WTC11 (cell line): ENCODE measurements at regions not wholly inside any gene's neighbourhood (a gene's known extent, or its start where the extent isn't known, plus 50 kb on each side); places are given as distances from the start of the nearest gene placed in this dataset.

ENCODE experiments used
- ATAC-seq: fragments of 200-7000 bp; cut with Tn5 transposase; 2 replicates; pipeline ENCODE4 v1.10.0; 2021; ENCODE audit warnings: mild to moderate bottlenecking, moderate library complexity
- CTCF ChIA-PET: fragments of 300-600 bp; sonication (Branson Sonifier 250); formaldehyde crosslinking; loops from one replicate; lab custom pipeline; 2021; ENCODE audit warnings: antibody characterized with exemption; lab: Charles Lee
- POLR2A ChIA-PET: fragments of 350-600 bp; sonication (Branson Sonifier 250); formaldehyde crosslinking; loops from one replicate; lab custom pipeline; 2021; ENCODE audit warnings: antibody characterized with exemption; lab: Charles Lee
- DNase-seq: peaks from one replicate; pipeline ENCODE4 v3.0.0; 2021; ENCODE audit warnings: low spot score
- H3K27ac Mint-ChIP-seq: 2 replicates; pipeline ENCODE4 v1.8.0; 2021; ENCODE audit warnings: mixed read lengths
- H3K27me3 Mint-ChIP-seq: 2 replicates; pipeline ENCODE4 v1.8.0; 2021; ENCODE audit warnings: low read depth, mild to moderate bottlenecking, moderate library complexity, mixed read lengths
- H3K36me3 Mint-ChIP-seq: 2 replicates; pipeline ENCODE4 v1.8.0; 2021; ENCODE audit warnings: mixed read lengths
- H3K4me1 Mint-ChIP-seq: 2 replicates; pipeline ENCODE4 v1.8.0; 2022; ENCODE audit warnings: mixed read lengths
- H3K4me3 Mint-ChIP-seq: 2 replicates; pipeline ENCODE4 v1.8.0; 2021; ENCODE audit warnings: mild to moderate bottlenecking, moderate library complexity, mixed read lengths
- H3K9me3 Mint-ChIP-seq: 2 replicates; pipeline ENCODE4 v1.8.0; 2021; ENCODE audit warnings: mixed read lengths
- ESRRA ChIP-seq: sonication (generic); formaldehyde crosslinking; IDR thresholded peaks from 2 replicates; pipeline ENCODE4 v1.8.1; 2022; ENCODE audit warnings: mild to moderate bottlenecking, missing genetic modification reagents, borderline replicate concordance
- ETV6 ChIP-seq: sonication (generic); formaldehyde crosslinking; IDR thresholded peaks from 2 replicates; pipeline ENCODE4 v1.8.1; 2022; ENCODE audit warnings: mild to moderate bottlenecking, missing genetic modification reagents
- FOXK1 ChIP-seq: sonication (generic); formaldehyde crosslinking; IDR thresholded peaks from 2 replicates; pipeline ENCODE4 v1.8.0; 2022; ENCODE audit warnings: mild to moderate bottlenecking, moderate library complexity, missing genetic modification reagents
- GABPB1 ChIP-seq: sonication (generic); formaldehyde crosslinking; IDR thresholded peaks from 2 replicates; pipeline ENCODE4 v1.8.1; 2023; ENCODE audit warnings: mild to moderate bottlenecking, missing genetic modification reagents
- GRHL2 ChIP-seq: fragments of 250-450 bp; sonication (Bioruptor Pico); IDR thresholded peaks from 2 replicates; pipeline ENCODE4 v1.8.0; 2022; ENCODE audit warnings: mild to moderate bottlenecking, moderate library complexity; ENCODE audit not compliant: insufficient replicate concordance, severe bottlenecking
- GTF2I ChIP-seq: fragments of 250-450 bp; sonication (Bioruptor Pico); conservative IDR thresholded peaks from 2 replicates; pipeline ENCODE4 v1.4.0; 2021; ENCODE audit warnings: mild to moderate bottlenecking
- HMGA2 ChIP-seq: fragments of 250-450 bp; sonication (Bioruptor Pico); IDR thresholded peaks from 2 replicates; pipeline ENCODE4 v1.4.0; 2021; ENCODE audit warnings: mild to moderate bottlenecking, moderate library complexity
- KAT7 ChIP-seq: sonication (generic); formaldehyde crosslinking; IDR thresholded peaks from 2 replicates; pipeline ENCODE4 v1.8.1; 2023; ENCODE audit warnings: missing genetic modification reagents, mild to moderate bottlenecking, borderline replicate concordance
- NFE2L1 ChIP-seq: sonication (generic); formaldehyde crosslinking; IDR thresholded peaks from 2 replicates; pipeline ENCODE4 v1.8.1; 2023; ENCODE audit warnings: missing genetic modification reagents
- OVOL2 ChIP-seq: fragments of 250-450 bp; sonication (Bioruptor Pico); IDR thresholded peaks from 2 replicates; pipeline ENCODE4 v1.9.0; 2021; ENCODE audit warnings: mild to moderate bottlenecking, borderline replicate concordance
- SOX15 ChIP-seq: fragments of 250-450 bp; sonication (Bioruptor Pico); IDR thresholded peaks from 2 replicates; pipeline ENCODE4 v1.9.0; 2021; ENCODE audit warnings: mild to moderate bottlenecking
- ZNF138 ChIP-seq: sonication (generic); formaldehyde crosslinking; conservative IDR thresholded peaks from 2 replicates; pipeline ENCODE4 v1.8.1; 2022; ENCODE audit warnings: mild to moderate bottlenecking, moderate library complexity, missing genetic modification reagents
- ZNF219 ChIP-seq: sonication (generic); formaldehyde crosslinking; IDR thresholded peaks from 2 replicates; pipeline ENCODE4 v1.8.0; 2023; ENCODE audit warnings: missing genetic modification reagents, mild to moderate bottlenecking, borderline replicate concordance
- ZNF232 ChIP-seq: sonication (generic); formaldehyde crosslinking; IDR thresholded peaks from 2 replicates; pipeline ENCODE4 v1.8.0; 2022; ENCODE audit warnings: mild to moderate bottlenecking, missing genetic modification reagents
- ZNF317 ChIP-seq: sonication (generic); formaldehyde crosslinking; IDR thresholded peaks from 2 replicates; pipeline ENCODE4 v1.8.1; 2023; ENCODE audit warnings: low read depth, mild to moderate bottlenecking, moderate library complexity, missing genetic modification reagents, borderline replicate concordance
- ZNF423 ChIP-seq: fragments of 250-450 bp; sonication (Bioruptor Pico); IDR thresholded peaks from 2 replicates; pipeline ENCODE4 v2.1.2; 2022; ENCODE audit warnings: mild to moderate bottlenecking, moderate library complexity
- ZNF671 ChIP-seq: fragments of 250-450 bp; sonication (Bioruptor Pico); IDR thresholded peaks from 2 replicates; pipeline ENCODE4 v1.8.0; 2021; ENCODE audit warnings: mild to moderate bottlenecking
- TF ChIP-seq, protein P1 (sequence below): sonication (generic); formaldehyde crosslinking; IDR thresholded peaks from 2 replicates; pipeline ENCODE4 v1.8.1; 2023; ENCODE audit warnings: mild to moderate bottlenecking, missing genetic modification reagents
- TF ChIP-seq, protein P2 (sequence below): sonication (generic); formaldehyde crosslinking; IDR thresholded peaks from 2 replicates; pipeline ENCODE4 v1.8.1; 2022; ENCODE audit warnings: low read depth, mild to moderate bottlenecking, moderate library complexity, missing genetic modification reagents, borderline replicate concordance
- TF ChIP-seq, protein P3 (sequence below): sonication (generic); formaldehyde crosslinking; IDR thresholded peaks from 2 replicates; pipeline ENCODE4 v1.8.1; 2023; ENCODE audit warnings: mild to moderate bottlenecking, missing genetic modification reagents, moderate library complexity
- TF ChIP-seq, protein P4 (sequence below): sonication (generic); formaldehyde crosslinking; IDR thresholded peaks from 2 replicates; pipeline ENCODE4 v1.8.1; 2023; ENCODE audit warnings: mild to moderate bottlenecking, missing genetic modification reagents

DNA sequence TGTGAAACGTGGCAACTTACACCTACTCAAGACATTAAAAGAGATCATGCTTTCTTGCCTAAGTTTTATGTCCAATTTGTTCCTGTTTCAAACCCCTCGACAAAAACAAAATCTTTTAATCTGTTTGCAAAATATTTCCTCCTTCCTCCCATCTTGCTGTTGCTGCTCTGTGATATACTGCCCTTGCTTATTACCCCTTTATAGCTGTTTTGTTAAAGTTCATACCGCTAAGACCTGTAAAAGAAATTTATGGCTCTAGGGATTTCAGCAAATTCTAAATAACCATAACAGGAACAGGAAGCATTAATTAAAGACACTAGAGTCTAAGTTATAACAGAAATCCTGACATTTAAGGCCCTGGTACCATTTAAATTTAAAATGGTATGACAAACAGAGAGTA is 1268.2 kb upstream of the PIK3C3 start:
- no peak overlapping the region for H3K4me3 Mint-ChIP-seq
- no peak overlapping the region for H3K27ac Mint-ChIP-seq
- TF ChIP-seq ZNF317 (CRISPR knock-in tag): no peak
- TF ChIP-seq FOXK1 (CRISPR knock-in tag): no peak
- TF ChIP-seq, protein P1, sequence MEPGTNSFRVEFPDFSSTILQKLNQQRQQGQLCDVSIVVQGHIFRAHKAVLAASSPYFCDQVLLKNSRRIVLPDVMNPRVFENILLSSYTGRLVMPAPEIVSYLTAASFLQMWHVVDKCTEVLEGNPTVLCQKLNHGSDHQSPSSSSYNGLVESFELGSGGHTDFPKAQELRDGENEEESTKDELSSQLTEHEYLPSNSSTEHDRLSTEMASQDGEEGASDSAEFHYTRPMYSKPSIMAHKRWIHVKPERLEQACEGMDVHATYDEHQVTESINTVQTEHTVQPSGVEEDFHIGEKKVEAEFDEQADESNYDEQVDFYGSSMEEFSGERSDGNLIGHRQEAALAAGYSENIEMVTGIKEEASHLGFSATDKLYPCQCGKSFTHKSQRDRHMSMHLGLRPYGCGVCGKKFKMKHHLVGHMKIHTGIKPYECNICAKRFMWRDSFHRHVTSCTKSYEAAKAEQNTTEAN: no peak
- TF ChIP-seq HMGA2 (CRISPR knock-in tag): no peak
- TF ChIP-seq GTF2I (CRISPR knock-in tag): no peak
- no peak for TF ChIP-seq GRHL2 (CRISPR knock-in tag)
- no peak for TF ChIP-seq ZNF219 (CRISPR knock-in tag)
- no peak for TF ChIP-seq NFE2L1
- TF ChIP-seq ETV6 (CRISPR knock-in tag): no peak
- TF ChIP-seq ESRRA (CRISPR knock-in tag): no peak
- TF ChIP-seq, protein P2, sequence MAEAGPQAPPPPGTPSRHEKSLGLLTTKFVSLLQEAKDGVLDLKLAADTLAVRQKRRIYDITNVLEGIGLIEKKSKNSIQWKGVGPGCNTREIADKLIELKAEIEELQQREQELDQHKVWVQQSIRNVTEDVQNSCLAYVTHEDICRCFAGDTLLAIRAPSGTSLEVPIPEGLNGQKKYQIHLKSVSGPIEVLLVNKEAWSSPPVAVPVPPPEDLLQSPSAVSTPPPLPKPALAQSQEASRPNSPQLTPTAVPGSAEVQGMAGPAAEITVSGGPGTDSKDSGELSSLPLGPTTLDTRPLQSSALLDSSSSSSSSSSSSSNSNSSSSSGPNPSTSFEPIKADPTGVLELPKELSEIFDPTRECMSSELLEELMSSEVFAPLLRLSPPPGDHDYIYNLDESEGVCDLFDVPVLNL (CRISPR knock-in tag): no peak
- TF ChIP-seq KAT7: no peak
- TF ChIP-seq, protein P3, sequence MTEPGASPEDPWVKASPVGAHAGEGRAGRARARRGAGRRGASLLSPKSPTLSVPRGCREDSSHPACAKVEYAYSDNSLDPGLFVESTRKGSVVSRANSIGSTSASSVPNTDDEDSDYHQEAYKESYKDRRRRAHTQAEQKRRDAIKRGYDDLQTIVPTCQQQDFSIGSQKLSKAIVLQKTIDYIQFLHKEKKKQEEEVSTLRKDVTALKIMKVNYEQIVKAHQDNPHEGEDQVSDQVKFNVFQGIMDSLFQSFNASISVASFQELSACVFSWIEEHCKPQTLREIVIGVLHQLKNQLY (CRISPR knock-in tag): no peak
- TF ChIP-seq ZNF232 (CRISPR knock-in tag): no peak
- TF ChIP-seq SOX15 (CRISPR knock-in tag): no peak
- no peak for TF ChIP-seq ZNF423 (CRISPR knock-in tag)
- ChIA-PET CTCF (no interaction called here), POLR2A (no interaction called here)
- H3K9me3 Mint-ChIP-seq: peaks cover 3% of the 10 kb centered on the region; the same call in 1 of the 2 replicates
- no peaks in the 10 kb centered on the region for H3K4me1 Mint-ChIP-seq
- DNase-seq (no peak), ATAC-seq (no peak)
- no peaks in the 10 kb centered on the region for H3K36me3 Mint-ChIP-seq
- no peaks in the 10 kb centered on the region for H3K27me3 Mint-ChIP-seq

DNA sequence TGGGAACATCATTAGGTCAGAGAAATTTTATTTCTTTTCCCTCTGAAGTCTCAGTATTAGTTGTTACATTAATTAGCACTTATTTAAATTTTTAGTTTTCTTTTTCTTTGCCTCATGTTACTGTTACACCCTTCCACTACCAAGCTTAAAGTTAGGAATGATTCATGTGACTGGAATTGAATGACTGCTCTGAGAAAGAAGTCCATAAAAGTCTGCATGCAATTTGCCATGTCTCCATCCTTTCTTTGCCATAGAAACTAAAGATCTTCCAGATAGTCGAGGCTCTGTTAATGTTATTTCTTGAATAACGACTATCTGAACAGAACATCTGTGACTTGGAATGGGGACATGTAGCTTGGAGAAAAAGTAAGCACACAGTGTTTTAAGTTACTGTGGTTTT is 1269.8 kb upstream of the PIK3C3 start:
- Mint-ChIP-seq H3K27me3 (no peaks in the 10 kb centered on the region), H3K36me3 (no peaks in the 10 kb centered on the region)
- TF ChIP-seq OVOL2 (no peak), ZNF219 (CRISPR knock-in tag) (no peak), ZNF671 (CRISPR knock-in tag) (no peak), ZNF138 (no peak)
- TF ChIP-seq, protein P4, sequence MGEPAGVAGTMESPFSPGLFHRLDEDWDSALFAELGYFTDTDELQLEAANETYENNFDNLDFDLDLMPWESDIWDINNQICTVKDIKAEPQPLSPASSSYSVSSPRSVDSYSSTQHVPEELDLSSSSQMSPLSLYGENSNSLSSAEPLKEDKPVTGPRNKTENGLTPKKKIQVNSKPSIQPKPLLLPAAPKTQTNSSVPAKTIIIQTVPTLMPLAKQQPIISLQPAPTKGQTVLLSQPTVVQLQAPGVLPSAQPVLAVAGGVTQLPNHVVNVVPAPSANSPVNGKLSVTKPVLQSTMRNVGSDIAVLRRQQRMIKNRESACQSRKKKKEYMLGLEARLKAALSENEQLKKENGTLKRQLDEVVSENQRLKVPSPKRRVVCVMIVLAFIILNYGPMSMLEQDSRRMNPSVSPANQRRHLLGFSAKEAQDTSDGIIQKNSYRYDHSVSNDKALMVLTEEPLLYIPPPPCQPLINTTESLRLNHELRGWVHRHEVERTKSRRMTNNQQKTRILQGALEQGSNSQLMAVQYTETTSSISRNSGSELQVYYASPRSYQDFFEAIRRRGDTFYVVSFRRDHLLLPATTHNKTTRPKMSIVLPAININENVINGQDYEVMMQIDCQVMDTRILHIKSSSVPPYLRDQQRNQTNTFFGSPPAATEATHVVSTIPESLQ (CRISPR knock-in tag): no peak
- TF ChIP-seq, all 79 proteins: peak for 0
- Mint-ChIP-seq H3K27ac (no peak overlapping the region), H3K4me3 (no peak overlapping the region), H3K4me1 (no peaks in the 10 kb centered on the region), H3K9me3 (peaks cover 3% of the 10 kb centered on the region; the same call in 1 of the 2 replicates)
- ATAC-seq: no peak
- no peak for DNase-seq
- CTCF ChIA-PET: no interaction called here
- POLR2A ChIA-PET: no interaction called here

DNA sequence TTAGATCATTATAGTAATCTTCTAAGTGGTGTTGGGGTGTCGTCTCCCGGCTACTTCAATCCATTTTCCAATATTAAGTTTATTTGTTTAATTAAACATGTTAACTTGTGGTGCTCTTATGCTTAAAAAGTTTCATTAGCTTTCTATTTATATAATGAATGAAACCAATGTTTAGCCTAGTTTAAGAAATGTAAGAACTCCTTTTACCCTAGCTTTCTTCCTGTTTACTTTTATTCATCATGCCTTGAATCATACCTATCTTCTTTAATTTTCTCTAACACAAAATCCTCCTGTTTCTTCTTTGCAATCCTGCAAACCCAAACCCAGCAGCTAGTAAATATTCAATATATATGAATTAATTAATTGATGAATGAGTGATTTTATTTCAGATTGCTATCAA is 1276.7 kb upstream of the PIK3C3 start:
- Mint-ChIP-seq H3K27me3 (no peaks in the 10 kb centered on the region), H3K4me3 (no peak overlapping the region), H3K9me3 (no peaks in the 10 kb centered on the region), H3K36me3 (no peaks in the 10 kb centered on the region)
- POLR2A ChIA-PET: no interaction called here
- CTCF ChIA-PET: no interaction called here
- no peak for DNase-seq
- ATAC-seq: no peak
- TF ChIP-seq GABPB1 (CRISPR knock-in tag): no peak
- TF ChIP-seq, all 79 proteins: peak for 0
- Mint-ChIP-seq H3K27ac (no peak overlapping the region), H3K4me1 (no peaks in the 10 kb centered on the region)
